ENCODE measurements at regions not wholly inside any gene's neighbourhood (a gene's known extent, or its start where the extent isn't known, plus 50 kb on each side); places are given as distances from the start of the nearest gene placed in this dataset.

GRCh38 chr3:159059395-159059794, 257.5 kb downstream of the MFSD1 start:
- H3K9me3 ChIP-seq, result no peaks in the 10 kb centered on the region

GRCh38 chr3:159062734-159063410, 261.0 kb downstream of the MFSD1 start:
- no peak for TF ChIP-seq CTCF (IDR thresholded peaks at IDR 0.05)

More at GRCh38 chr3:159059395-159059794, 257.5 kb downstream of the MFSD1 start:
- Histone ChIP-seq H3K36me3 (no peaks in the 10 kb centered on the region), H3K4me1 (ENCODE audit: control insufficient read depth in 1 of 2, insufficient read depth in 1 of 2, low read depth in 1 of 2, low read length in 1 of 2) (no peaks in the 10 kb centered on the region), H3K27me3 (no peaks in the 10 kb centered on the region), H3K27ac (no peak overlapping the region), H3K4me3 (ENCODE audit: low read depth in 1 of 2, low read length in 1 of 2) (no peak overlapping the region)
- TF ChIP-seq CTCF (IDR thresholded peaks at IDR 0.05), result no peak

GRCh38 chr3:159069091-159069490, 267.2 kb downstream of the MFSD1 start, which contains the start of gene IQCJ:
IQCJ (plus strand) TSS chr3:159069319.
- Histone ChIP-seq H3K4me3 (ENCODE audit: low read depth in 1 of 2, low read length in 1 of 2) (no peak within 1 kb of the TSS), H3K27ac (no peak within 1 kb of the TSS), H3K9me3 (no peaks in the 10 kb centered on the region), H3K36me3 (no peaks in the 10 kb centered on the region), H3K27me3 (no peaks in the 10 kb centered on the region), H3K4me1 (ENCODE audit: control insufficient read depth in 1 of 2, insufficient read depth in 1 of 2, low read depth in 1 of 2, low read length in 1 of 2) (no peaks in the 10 kb centered on the region)
- TF ChIP-seq CTCF (IDR thresholded peaks at IDR 0.05), result no peak

More at GRCh38 chr3:159062734-159063410, 261.0 kb downstream of the MFSD1 start:
- Histone ChIP-seq H3K27me3 (no peaks in the 10 kb centered on the region), H3K27ac (no peak overlapping the region), H3K36me3 (no peaks in the 10 kb centered on the region), H3K4me1 (ENCODE audit: control insufficient read depth in 1 of 2, insufficient read depth in 1 of 2, low read depth in 1 of 2, low read length in 1 of 2) (no peaks in the 10 kb centered on the region), H3K9me3 (no peaks in the 10 kb centered on the region), H3K4me3 (ENCODE audit: low read depth in 1 of 2, low read length in 1 of 2) (no peak overlapping the region)

- H3K36me3 ChIP-seq, result no peaks in the 10 kb centered on the region
- no peaks in the 10 kb centered on the region for H3K4me1 ChIP-seq (ENCODE audit: control insufficient read depth in 1 of 2, insufficient read depth in 1 of 2, low read depth in 1 of 2, low read length in 1 of 2)
- no peak for TF ChIP-seq CTCF (IDR thresholded peaks at IDR 0.05)
- no peak overlapping the region for H3K27ac ChIP-seq
- no peaks in the 10 kb centered on the region for H3K27me3 ChIP-seq
- H3K9me3 ChIP-seq, result no peaks in the 10 kb centered on the region
- no peak overlapping the region for H3K4me3 ChIP-seq (ENCODE audit: low read depth in 1 of 2, low read length in 1 of 2)
Observed at GRCh38 chr3:159069866-159070425, 268.1 kb downstream of the MFSD1 start.

- H3K9me3 ChIP-seq, result no peaks in the 10 kb centered on the region
- no peaks in the 10 kb centered on the region for H3K36me3 ChIP-seq
- no peaks in the 10 kb centered on the region for H3K4me1 ChIP-seq (ENCODE audit: control insufficient read depth in 1 of 2, insufficient read depth in 1 of 2, low read depth in 1 of 2, low read length in 1 of 2)
- no peak overlapping the region for H3K27ac ChIP-seq
- no peak for TF ChIP-seq CTCF (IDR thresholded peaks at IDR 0.05)
- H3K4me3 ChIP-seq (ENCODE audit: low read depth in 1 of 2, low read length in 1 of 2), result no peak overlapping the region
- no peaks in the 10 kb centered on the region for H3K27me3 ChIP-seq
Observed at GRCh38 chr3:159074756-159075701, 273.2 kb downstream of the MFSD1 start.

Data from neutrophil (primary cell).